ENCODE measurements at regions not wholly inside any gene's neighbourhood (a gene's known extent, or its start where the extent isn't known, plus 50 kb on each side); places are given as distances from the start of the nearest gene placed in this dataset.

DNA sequence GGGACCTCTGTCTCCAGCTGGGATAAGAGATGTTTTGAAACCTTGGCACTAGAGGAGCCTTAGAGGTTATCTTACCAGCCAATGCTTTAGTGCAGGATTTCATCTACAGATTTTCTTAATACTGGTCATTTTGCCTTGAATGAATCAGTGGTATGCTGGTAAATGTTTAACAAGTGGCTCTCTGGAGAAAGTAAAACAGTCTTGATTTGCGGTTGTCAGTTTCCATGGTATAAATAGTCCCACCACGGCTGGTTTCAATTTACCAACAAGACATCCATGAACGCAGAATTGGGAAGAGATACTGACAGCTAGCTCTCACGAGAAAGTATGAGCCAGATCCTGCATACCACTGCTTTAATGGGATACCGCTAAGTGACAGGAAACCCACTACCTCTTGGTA, 56.7 kb upstream of the CXCL14 start:
- H3K4me1 Mint-ChIP-seq (ENCODE audit: low read depth): no peaks in the 10 kb centered on the region
- no peak for DNase-seq
- no peak overlapping the region for H3K27ac Mint-ChIP-seq
- TF ChIP-seq, protein P1, sequence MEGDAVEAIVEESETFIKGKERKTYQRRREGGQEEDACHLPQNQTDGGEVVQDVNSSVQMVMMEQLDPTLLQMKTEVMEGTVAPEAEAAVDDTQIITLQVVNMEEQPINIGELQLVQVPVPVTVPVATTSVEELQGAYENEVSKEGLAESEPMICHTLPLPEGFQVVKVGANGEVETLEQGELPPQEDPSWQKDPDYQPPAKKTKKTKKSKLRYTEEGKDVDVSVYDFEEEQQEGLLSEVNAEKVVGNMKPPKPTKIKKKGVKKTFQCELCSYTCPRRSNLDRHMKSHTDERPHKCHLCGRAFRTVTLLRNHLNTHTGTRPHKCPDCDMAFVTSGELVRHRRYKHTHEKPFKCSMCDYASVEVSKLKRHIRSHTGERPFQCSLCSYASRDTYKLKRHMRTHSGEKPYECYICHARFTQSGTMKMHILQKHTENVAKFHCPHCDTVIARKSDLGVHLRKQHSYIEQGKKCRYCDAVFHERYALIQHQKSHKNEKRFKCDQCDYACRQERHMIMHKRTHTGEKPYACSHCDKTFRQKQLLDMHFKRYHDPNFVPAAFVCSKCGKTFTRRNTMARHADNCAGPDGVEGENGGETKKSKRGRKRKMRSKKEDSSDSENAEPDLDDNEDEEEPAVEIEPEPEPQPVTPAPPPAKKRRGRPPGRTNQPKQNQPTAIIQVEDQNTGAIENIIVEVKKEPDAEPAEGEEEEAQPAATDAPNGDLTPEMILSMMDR (IDR thresholded peaks at IDR 0.05): no peak
- H3K4me3 Mint-ChIP-seq: no peak overlapping the region
- peaks cover 2% of the 10 kb centered on the region for H3K27me3 Mint-ChIP-seq (ENCODE audit: insufficient read depth)
- H3K9me3 Mint-ChIP-seq: no peaks in the 10 kb centered on the region
- H3K36me3 Mint-ChIP-seq (ENCODE audit: low read depth): no peaks in the 10 kb centered on the region

DNA sequence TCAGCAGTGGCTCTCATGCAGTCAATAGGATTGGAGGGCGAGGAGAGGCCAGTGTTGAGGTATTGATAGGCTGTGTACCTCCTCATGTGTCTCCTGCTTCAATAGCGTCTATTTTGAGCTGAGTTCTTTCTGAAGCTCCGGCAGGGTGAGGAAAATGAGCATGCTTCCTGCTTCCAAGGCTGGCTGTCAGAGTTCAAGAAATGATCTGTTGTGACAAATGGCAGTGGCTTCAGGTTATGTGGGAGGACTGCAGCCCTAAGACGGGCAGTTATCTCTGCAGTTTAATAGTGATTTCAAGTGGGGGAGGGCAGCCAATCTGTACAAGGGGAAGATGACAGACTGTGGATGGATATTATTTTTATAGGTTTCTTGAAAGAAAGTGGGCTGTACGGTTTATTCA, 54.0 kb upstream of the CXCL14 start:
- Mint-ChIP-seq H3K36me3 (ENCODE audit: low read depth) (no peaks in the 10 kb centered on the region), H3K4me3 (no peak overlapping the region), H3K4me1 (ENCODE audit: low read depth) (no peaks in the 10 kb centered on the region), H3K27ac (no peak overlapping the region), H3K9me3 (no peaks in the 10 kb centered on the region), H3K27me3 (ENCODE audit: insufficient read depth) (peaks cover 7% of the 10 kb centered on the region)
- DNase-seq: no peak
- TF ChIP-seq, protein P1 (IDR thresholded peaks at IDR 0.05): no peak

DNA sequence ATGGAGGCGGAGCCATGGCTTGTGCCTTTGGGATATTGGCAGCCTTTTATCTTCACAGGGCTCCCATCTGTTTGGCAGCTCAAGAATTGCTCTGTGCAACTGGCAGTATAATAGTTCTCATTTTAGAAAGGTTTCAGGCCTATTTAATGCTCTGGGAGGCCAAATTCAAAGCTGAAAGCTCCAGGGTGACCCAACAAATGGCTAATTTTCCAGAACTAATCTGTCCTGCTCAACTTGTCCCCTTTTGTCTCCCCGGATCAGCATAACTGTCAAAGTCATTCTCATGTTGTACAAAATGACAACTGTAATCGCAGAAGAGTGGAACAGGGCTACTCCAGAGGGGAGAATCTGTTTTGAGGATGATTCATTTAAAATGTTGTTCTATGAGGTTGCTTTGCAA, 52.6 kb upstream of the CXCL14 start:
- no peak for DNase-seq
- no peaks in the 10 kb centered on the region for H3K36me3 Mint-ChIP-seq (ENCODE audit: low read depth)
- no peak overlapping the region for H3K27ac Mint-ChIP-seq
- H3K27me3 Mint-ChIP-seq (ENCODE audit: insufficient read depth): peaks cover 5% of the 10 kb centered on the region
- H3K9me3 Mint-ChIP-seq: no peaks in the 10 kb centered on the region
- H3K4me3 Mint-ChIP-seq: no peak overlapping the region
- TF ChIP-seq, protein P1 (IDR thresholded peaks at IDR 0.05): no peak
- no peaks in the 10 kb centered on the region for H3K4me1 Mint-ChIP-seq (ENCODE audit: low read depth)

DNA sequence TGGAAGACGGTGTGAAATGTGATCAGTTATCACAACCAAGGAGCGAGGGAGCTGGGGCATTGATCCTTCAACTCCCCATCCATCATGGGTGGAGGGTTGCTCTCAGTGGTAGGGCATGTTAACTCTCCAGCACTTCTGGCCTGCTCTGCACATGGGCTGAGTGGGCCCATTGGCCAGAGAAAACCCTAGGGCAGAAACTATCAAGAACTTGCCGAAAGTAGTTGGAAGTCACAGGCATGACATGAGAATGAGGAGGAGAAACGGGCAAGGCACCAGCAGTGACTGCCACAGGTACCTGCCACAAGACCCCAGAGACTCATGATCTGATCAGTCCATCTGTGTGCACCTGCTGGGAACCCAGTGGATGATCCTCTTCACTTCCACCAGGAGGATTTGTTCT, 50.9 kb upstream of the CXCL14 start:
- H3K4me1 Mint-ChIP-seq (ENCODE audit: low read depth): no peaks in the 10 kb centered on the region
- no peak for DNase-seq
- H3K27ac Mint-ChIP-seq: no peak overlapping the region
- TF ChIP-seq, protein P1 (IDR thresholded peaks at IDR 0.05): no peak
- peaks cover 7% of the 10 kb centered on the region for H3K27me3 Mint-ChIP-seq (ENCODE audit: insufficient read depth)
- no peaks in the 10 kb centered on the region for H3K9me3 Mint-ChIP-seq
- H3K36me3 Mint-ChIP-seq (ENCODE audit: low read depth): no peaks in the 10 kb centered on the region
- no peak overlapping the region for H3K4me3 Mint-ChIP-seq

DNA sequence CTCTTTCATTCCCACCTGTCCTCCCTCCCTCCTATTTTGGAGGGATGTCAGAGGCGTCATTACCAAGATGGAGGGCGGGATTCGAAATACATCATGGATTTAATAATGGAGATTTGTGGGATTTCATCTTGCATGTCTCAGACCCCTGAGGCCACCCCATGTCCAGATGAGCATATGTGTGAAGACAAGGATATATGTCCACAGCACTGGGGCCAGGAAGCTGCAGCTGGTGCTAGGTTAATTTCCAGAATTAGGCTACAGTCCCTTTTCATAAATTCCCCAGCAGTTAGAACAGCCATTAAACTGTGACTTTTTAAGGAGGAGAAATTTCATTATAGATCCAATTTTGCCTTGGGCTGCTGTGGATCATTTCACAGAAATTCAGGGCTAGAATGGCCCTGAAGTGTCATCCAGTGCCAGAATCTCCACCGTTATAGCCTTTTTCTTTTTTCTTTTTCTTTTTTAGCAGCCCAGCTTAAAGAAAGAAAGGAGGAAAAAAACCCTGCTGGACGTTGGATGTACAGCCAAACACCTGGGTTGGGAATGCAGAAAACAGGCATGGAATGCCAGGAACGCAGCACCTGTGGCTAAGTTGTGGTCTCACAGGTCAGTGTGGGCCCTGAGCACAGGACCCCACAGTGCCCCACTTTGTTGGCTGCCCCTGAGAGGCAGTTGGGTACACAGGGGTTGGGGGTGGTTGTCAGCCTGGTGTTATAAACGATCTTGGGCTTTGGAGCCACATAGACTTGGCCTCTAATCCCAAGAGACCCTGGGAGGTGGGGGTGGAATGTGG, 50.2 kb upstream of the CXCL14 start:
- no peaks in the 10 kb centered on the region for H3K4me1 Mint-ChIP-seq (ENCODE audit: low read depth)
- peaks cover 7% of the 10 kb centered on the region for H3K27me3 Mint-ChIP-seq (ENCODE audit: insufficient read depth)
- no peak for DNase-seq
- H3K4me3 Mint-ChIP-seq: no peak overlapping the region
- TF ChIP-seq, protein P1 (IDR thresholded peaks at IDR 0.05): no peak
- no peak overlapping the region for H3K27ac Mint-ChIP-seq
- no peaks in the 10 kb centered on the region for H3K9me3 Mint-ChIP-seq
- no peaks in the 10 kb centered on the region for H3K36me3 Mint-ChIP-seq (ENCODE audit: low read depth)
